ENCODE measurements at regions not wholly inside any gene's neighbourhood (a gene's known extent, or its start where the extent isn't known, plus 50 kb on each side); places are given as distances from the start of the nearest gene placed in this dataset.
"Not testable (repeated sequence)": the region's sequence is repeated elsewhere in the genome, so short reads cannot be mapped to it uniquely, and the experiment has no call there.

GRCh38 chr3:84292128-84292527 is 666.7 kb upstream of the CADM2 start:
- ATAC-seq (ENCODE audit: poor library complexity) = no peak
- no peak for DNase-seq
- intact Hi-C loops (cut with DNase I) = no loop called here

- intact Hi-C loops (cut with DNase I) = no loop called here
These were observed 659.5 kb upstream of the CADM2 start for GRCh38 chr3:84299329-84299728.

GRCh38 chr3:84304214-84304613 is 654.6 kb upstream of the CADM2 start:
- ATAC-seq (ENCODE audit: poor library complexity) (no peak), DNase-seq (no peak)
- intact Hi-C loops (cut with DNase I) = no loop called here

More at GRCh38 chr3:84299329-84299728, 659.5 kb upstream of the CADM2 start:
- ATAC-seq (ENCODE audit: poor library complexity) (no peak), DNase-seq (no peak)

GRCh38 chr3:84307339-84307738 is 651.5 kb upstream of the CADM2 start:
- DNase-seq = no peak
- no peak for ATAC-seq (ENCODE audit: poor library complexity)
- intact Hi-C loops (cut with DNase I) = no loop called here

- intact Hi-C loops (cut with DNase I) = no loop called here
- DNase-seq = no peak
- ATAC-seq (ENCODE audit: poor library complexity) = no peak
These were observed 650.4 kb upstream of the CADM2 start for GRCh38 chr3:84308379-84308778.

GRCh38 chr3:84318273-84318809 is 640.4 kb upstream of the CADM2 start:
- DNase-seq = no peak
- intact Hi-C loops (cut with DNase I) = no loop called here
- ATAC-seq (ENCODE audit: poor library complexity) = no peak

- intact Hi-C loops (cut with DNase I) = not testable (repeated sequence)
These were observed 593.1 kb upstream of the CADM2 start for GRCh38 chr3:84365563-84366278.

More at GRCh38 chr3:84365563-84366278, 593.1 kb upstream of the CADM2 start:
- DNase-seq; ATAC-seq (ENCODE audit: poor library complexity): not testable (repeated sequence)

All from Right ventricle myocardium superior (tissue), 1 donor.